BJ (cell line): ENCODE measurements at regions not wholly inside any gene's neighbourhood (a gene's known extent, or its start where the extent isn't known, plus 50 kb on each side); places are given as distances from the start of the nearest gene placed in this dataset.
"Not testable (repeated sequence)": the region's sequence is repeated elsewhere in the genome, so short reads cannot be mapped to it uniquely, and the experiment has no call there.

Experiments
- CTCF ChIA-PET: fragments of 350-600 bp; formaldehyde crosslinking; extraction: SDS; loops from one replicate; lab custom pipeline; 2021; ENCODE audit warnings: antibody characterized with exemption, inconsistent platforms; lab: Yijun Ruan, JAX
- POLR2A ChIA-PET: fragments of 300-600 bp; sonication (Branson Sonifier 250); formaldehyde crosslinking; extraction: SDS; loops from one replicate; lab custom pipeline; 2021; ENCODE audit warnings: antibody characterized with exemption; lab: Charles Lee
- DNase-seq: peaks from one replicate; pipeline ENCODE4 v3.0.0-alpha.2; 2011; ENCODE audit warnings: low read depth
- H3K27me3 ChIP-seq: 2 replicates; pipeline ENCODE4 v1.6.0; 2011; ENCODE audit warnings: low read length; ENCODE audit not compliant: control insufficient read depth, insufficient read depth
- H3K36me3 ChIP-seq: 2 replicates; pipeline ENCODE4 v1.5.1; 2011; ENCODE audit warnings: low read length; ENCODE audit not compliant: control insufficient read depth, insufficient read depth
- H3K4me3 ChIP-seq: 2 replicates; pipeline ENCODE4 v1.5.1; 2011; ENCODE audit warnings: low read depth, mild to moderate bottlenecking, control low read depth, low read length
- TF ChIP-seq, protein P1 (sequence below): IDR thresholded peaks from 2 replicates; pipeline ENCODE4 v1.5.1; 2011; ENCODE audit warnings: low read depth, mild to moderate bottlenecking, control low read depth, inconsistent platforms, low read length, moderate library complexity; ENCODE audit not compliant: insufficient read depth

- Histone ChIP-seq H3K36me3 (no peaks in the 10 kb centered on the region), H3K27me3 (no peaks in the 10 kb centered on the region), H3K4me3 (no peak overlapping the region)
- CTCF ChIA-PET, result no interaction called here
- no peak for DNase-seq
- TF ChIP-seq, protein P1, sequence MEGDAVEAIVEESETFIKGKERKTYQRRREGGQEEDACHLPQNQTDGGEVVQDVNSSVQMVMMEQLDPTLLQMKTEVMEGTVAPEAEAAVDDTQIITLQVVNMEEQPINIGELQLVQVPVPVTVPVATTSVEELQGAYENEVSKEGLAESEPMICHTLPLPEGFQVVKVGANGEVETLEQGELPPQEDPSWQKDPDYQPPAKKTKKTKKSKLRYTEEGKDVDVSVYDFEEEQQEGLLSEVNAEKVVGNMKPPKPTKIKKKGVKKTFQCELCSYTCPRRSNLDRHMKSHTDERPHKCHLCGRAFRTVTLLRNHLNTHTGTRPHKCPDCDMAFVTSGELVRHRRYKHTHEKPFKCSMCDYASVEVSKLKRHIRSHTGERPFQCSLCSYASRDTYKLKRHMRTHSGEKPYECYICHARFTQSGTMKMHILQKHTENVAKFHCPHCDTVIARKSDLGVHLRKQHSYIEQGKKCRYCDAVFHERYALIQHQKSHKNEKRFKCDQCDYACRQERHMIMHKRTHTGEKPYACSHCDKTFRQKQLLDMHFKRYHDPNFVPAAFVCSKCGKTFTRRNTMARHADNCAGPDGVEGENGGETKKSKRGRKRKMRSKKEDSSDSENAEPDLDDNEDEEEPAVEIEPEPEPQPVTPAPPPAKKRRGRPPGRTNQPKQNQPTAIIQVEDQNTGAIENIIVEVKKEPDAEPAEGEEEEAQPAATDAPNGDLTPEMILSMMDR, result no peak
- POLR2A ChIA-PET, result no interaction called here
These were observed 210.3 kb upstream of the ETAA1 start for GRCh38 chr2:67186871-67187270.

DNA sequence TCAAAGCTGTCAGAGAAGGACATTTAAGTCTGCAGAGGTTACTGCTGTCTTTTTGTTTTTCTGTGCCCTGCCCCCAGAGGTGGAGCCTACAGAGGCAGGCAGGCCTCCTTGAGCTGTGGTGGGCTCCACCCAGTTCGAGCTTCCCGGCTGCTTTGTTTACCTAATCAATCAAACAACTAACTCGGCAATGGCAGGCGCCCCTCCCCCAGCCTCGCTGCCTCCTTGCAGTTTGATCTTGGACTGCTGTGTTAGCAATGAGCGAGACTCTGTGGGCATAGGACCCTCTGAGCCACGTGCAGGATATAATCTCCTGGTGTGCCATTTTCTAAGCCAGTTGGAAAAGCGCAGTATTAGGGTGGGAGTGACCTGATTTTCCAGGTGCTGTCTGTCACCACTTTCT, 201.8 kb upstream of the ETAA1 start:
- DNase-seq, CTCF ChIA-PET, H3K4me3 ChIP-seq, POLR2A ChIA-PET, H3K36me3 ChIP-seq, H3K27me3 ChIP-seq: not testable (repeated sequence)

DNA sequence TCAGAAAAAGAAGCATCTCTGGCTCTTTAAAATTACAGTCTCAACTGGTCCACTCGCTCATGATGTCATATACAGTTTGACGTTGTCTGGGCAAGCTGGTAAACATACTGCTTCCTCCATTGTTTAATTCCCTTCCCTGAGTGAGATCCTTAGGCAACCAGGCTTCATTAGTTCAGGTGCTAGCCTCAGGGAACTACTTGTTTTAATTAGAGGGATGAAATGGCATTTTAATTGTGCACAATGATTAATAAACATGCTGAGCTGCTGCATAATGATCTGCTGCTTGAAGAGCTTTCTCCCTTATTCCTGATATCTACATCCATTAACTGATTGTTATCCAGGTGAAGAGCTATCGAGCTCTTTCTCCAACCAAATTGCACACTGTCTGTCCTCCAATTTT, 195.6 kb upstream of the ETAA1 start:
- no peak for DNase-seq
- POLR2A ChIA-PET, result no interaction called here
- Histone ChIP-seq H3K27me3 (no peaks in the 10 kb centered on the region), H3K4me3 (no peak overlapping the region), H3K36me3 (no peaks in the 10 kb centered on the region)
- TF ChIP-seq, protein P1, result no peak
- CTCF ChIA-PET, result interaction anchor here (0.9 kb wide), 1 partner anchor 9 kb away, joined by 3 read pairs; no protein-coding TSS in a partner anchor

DNA sequence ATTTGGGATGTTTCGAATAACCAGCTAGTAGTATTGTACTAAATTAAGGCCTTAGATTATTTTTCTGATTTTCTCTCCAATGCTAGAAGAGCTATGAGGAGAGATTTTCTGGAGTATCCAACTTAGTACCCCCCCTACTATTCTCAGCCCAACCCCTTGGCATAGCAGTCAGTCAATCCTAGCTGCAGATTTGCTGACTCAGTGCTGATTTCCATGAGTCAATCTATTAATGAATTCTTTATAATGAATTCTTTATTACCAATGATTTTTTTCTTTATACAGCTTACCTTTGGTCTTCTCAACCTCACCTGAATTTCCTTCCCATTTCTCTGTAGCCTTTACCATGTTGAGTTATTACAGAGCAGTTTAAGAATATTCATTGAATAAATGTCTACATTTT, 192.8 kb upstream of the ETAA1 start:
- Histone ChIP-seq H3K27me3 (no peaks in the 10 kb centered on the region), H3K36me3 (no peaks in the 10 kb centered on the region), H3K4me3 (no peak overlapping the region)
- CTCF ChIA-PET, result interaction anchor here (0.7 to 1.1 kb wide), 2 partner anchors 13 to 30 kb away, joined by 3 read pairs; no protein-coding TSS in a partner anchor
- TF ChIP-seq, protein P1, result no peak
- no peak for DNase-seq
- POLR2A ChIA-PET, result no interaction called here

GRCh38 chr2:67208887-67209500, 188.1 kb upstream of the ETAA1 start:
- CTCF ChIA-PET, result interaction anchor here (0.8 kb wide), 1 partner anchor 433 kb away, joined by 4 read pairs; no protein-coding TSS in a partner anchor
- TF ChIP-seq, protein P1, result no peak
- POLR2A ChIA-PET, result no interaction called here
- no peaks in the 10 kb centered on the region for H3K27me3 ChIP-seq
- H3K36me3 ChIP-seq, result no peaks in the 10 kb centered on the region
- no peak overlapping the region for H3K4me3 ChIP-seq
- DNase-seq, result no peak

GRCh38 chr2:67210430-67210829, 186.7 kb upstream of the ETAA1 start:
- ChIA-PET POLR2A (no interaction called here), CTCF (interaction anchor here (1.2 kb wide), 1 partner anchor 8 kb away, joined by 3 read pairs; no protein-coding TSS in a partner anchor)
- Histone ChIP-seq H3K4me3 (no peak overlapping the region), H3K27me3 (no peaks in the 10 kb centered on the region), H3K36me3 (no peaks in the 10 kb centered on the region)
- TF ChIP-seq, protein P1, result no peak
- no peak for DNase-seq
